ENCODE measurements at regions not wholly inside any gene's neighbourhood (a gene's known extent, or its start where the extent isn't known, plus 50 kb on each side); places are given as distances from the start of the nearest gene placed in this dataset.

DNA sequence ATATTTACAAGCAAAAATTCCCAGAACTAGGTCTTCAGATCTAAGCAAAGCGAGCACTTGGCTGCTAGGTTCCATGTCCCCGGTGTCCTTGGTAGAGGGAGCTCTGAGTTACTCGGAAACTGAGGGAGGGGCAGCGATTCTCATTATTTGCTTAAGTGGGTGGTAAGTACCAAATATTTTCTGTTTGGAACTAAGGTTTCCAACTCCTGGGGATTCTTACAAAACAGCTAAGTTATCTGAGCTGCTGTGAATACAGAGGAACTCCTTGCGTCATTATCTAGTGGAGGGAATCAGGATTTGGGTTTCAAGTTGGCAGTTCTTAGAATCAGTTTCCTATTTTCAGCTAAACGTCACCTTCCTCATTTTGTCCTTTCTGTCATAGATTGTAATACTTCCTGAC is 76.8 kb upstream of the IKZF1 start:
- 74 to 79% (median 75%) methylated on average over 6 of the region's 6 CpGs for WGBS, 3 donors

DNA sequence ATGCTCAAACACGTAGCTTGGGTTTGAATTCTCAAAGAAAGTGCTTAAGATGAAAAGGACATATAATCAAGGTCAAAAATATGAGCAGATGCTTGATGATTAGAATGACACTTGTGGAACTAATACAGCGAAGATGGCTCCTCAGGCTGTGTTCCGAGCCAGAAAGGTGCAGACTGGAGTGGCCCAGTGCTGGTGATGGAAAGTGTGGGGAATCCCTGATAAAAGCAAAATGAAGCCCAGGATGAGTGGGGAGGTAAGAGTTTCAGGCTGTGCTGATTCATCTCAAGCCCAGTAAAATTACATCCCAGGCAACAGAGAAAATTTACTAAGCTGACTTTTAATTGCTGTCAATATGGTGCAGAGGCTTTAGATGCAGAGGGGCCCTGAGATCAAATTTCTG is 77.8 kb upstream of the IKZF1 start:
- no peaks in the 10 kb centered on the region for H3K36me3 ChIP-seq (ENCODE audit: insufficient read depth in 1 of 2, low read depth in 1 of 2)
- H3K9me3 ChIP-seq = peaks cover 11% of the 10 kb centered on the region
- intact Hi-C loops (cut with DNase I) = no loop called here
- H3K4me1 ChIP-seq = no peaks in the 10 kb centered on the region
- no peaks in the 10 kb centered on the region for H3K27me3 ChIP-seq (ENCODE audit: insufficient read depth in 3 of 3, low read length in 2 of 3)
- ATAC-seq (no peak), DNase-seq (no peak)
- no peak overlapping the region for H3K4me3 ChIP-seq
- WGBS, 3 donors = 81 to 85% (median 83%) methylated on average over 3 of the region's 3 CpGs
- TF ChIP-seq, protein P1, sequence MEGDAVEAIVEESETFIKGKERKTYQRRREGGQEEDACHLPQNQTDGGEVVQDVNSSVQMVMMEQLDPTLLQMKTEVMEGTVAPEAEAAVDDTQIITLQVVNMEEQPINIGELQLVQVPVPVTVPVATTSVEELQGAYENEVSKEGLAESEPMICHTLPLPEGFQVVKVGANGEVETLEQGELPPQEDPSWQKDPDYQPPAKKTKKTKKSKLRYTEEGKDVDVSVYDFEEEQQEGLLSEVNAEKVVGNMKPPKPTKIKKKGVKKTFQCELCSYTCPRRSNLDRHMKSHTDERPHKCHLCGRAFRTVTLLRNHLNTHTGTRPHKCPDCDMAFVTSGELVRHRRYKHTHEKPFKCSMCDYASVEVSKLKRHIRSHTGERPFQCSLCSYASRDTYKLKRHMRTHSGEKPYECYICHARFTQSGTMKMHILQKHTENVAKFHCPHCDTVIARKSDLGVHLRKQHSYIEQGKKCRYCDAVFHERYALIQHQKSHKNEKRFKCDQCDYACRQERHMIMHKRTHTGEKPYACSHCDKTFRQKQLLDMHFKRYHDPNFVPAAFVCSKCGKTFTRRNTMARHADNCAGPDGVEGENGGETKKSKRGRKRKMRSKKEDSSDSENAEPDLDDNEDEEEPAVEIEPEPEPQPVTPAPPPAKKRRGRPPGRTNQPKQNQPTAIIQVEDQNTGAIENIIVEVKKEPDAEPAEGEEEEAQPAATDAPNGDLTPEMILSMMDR (IDR thresholded peaks at IDR 0.05) = no peak
- no peak overlapping the region for H3K27ac ChIP-seq

More for the DNA sequence above, 76.8 kb upstream of the IKZF1 start:
- Histone ChIP-seq H3K4me3 (no peak overlapping the region), H3K36me3 (ENCODE audit: insufficient read depth in 1 of 2, low read depth in 1 of 2) (no peaks in the 10 kb centered on the region), H3K9me3 (peaks cover 11% of the 10 kb centered on the region), H3K27me3 (ENCODE audit: insufficient read depth in 3 of 3, low read length in 2 of 3) (no peaks in the 10 kb centered on the region), H3K4me1 (no peaks in the 10 kb centered on the region), H3K27ac (no peak overlapping the region)
- TF ChIP-seq, protein P1 (IDR thresholded peaks at IDR 0.05) = no peak
- DNase-seq (no peak), ATAC-seq (no peak)
- intact Hi-C loops (cut with DNase I) = no loop called here

DNA sequence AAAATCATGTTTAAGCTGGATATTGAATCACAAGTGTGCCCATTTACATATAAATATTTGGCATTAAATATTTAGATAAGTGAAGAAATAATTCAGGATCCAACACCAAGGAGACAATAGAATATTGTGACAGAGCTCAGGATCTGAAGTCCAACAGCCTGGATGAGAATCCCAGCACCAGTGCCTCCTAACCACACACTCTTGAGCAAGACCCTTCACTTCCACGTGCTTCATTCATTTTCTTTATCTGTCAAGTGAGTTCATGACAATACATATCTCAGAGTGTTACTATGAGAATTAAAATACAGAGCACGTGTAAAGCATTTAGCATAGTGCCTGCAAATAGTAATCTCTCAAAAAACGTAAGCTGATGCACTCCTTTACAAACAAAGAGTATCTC is 78.4 kb upstream of the IKZF1 start:
- 66 to 68% (median 66%) methylated on average over 3 of the region's 3 CpGs for WGBS, 3 donors

DNA sequence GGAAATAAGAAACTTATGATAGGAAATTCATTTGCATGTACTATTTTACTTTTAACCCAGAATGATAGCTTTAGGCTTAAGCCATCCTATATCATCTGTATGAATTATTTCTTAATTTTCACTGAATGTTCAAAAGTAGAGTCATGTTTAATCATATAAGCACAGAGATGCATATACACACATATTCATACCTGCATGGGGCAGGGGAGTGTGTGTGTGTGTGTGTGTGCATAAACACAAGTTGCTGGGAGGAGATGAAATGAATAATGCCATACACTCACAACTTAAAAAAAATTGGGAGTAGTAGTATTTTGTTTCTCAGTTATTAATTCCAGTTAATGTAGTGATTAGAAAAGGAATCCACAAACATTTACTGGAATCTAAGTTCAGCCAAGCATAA is 83.1 kb upstream of the IKZF1 start:
- intact Hi-C loops (cut with DNase I) = no loop called here
- no peak for DNase-seq
- Histone ChIP-seq H3K36me3 (ENCODE audit: insufficient read depth in 1 of 2, low read depth in 1 of 2) (no peaks in the 10 kb centered on the region), H3K27me3 (ENCODE audit: insufficient read depth in 3 of 3, low read length in 2 of 3) (no peaks in the 10 kb centered on the region), H3K9me3 (no peaks in the 10 kb centered on the region), H3K27ac (no peak overlapping the region), H3K4me3 (no peak overlapping the region), H3K4me1 (no peaks in the 10 kb centered on the region)
- TF ChIP-seq, protein P1 (IDR thresholded peaks at IDR 0.05) = no peak
- no peak for ATAC-seq

More for the DNA sequence above, 78.4 kb upstream of the IKZF1 start:
- ATAC-seq = no peak
- no peak overlapping the region for H3K4me3 ChIP-seq
- H3K27ac ChIP-seq = no peak overlapping the region
- no peaks in the 10 kb centered on the region for H3K36me3 ChIP-seq (ENCODE audit: insufficient read depth in 1 of 2, low read depth in 1 of 2)
- no peak for DNase-seq
- TF ChIP-seq, protein P1 (IDR thresholded peaks at IDR 0.05) = no peak
- no peaks in the 10 kb centered on the region for H3K27me3 ChIP-seq (ENCODE audit: insufficient read depth in 3 of 3, low read length in 2 of 3)
- H3K9me3 ChIP-seq = peaks cover 11% of the 10 kb centered on the region
- intact Hi-C loops (cut with DNase I) = no loop called here
- H3K4me1 ChIP-seq = no peaks in the 10 kb centered on the region

DNA sequence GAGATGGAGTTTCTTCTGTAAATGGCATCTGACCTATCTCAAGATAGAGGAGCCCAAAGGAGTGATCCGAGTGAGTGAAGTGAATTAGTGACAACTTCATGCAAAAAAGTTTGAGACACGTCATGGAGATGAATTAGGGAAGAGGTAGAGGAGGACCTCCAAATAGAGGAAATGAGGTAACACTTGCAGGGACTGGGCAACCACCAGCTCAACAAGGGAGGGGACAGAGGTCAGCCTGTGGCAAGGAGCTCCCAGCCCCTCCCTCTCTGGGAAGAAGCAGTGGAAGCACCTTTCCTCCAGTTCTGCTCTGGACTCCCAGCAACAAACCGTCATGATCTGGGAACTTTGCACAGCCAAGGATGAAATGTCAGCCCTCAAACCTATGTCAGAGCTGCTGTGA is 83.5 kb upstream of the IKZF1 start:
- no peak for ATAC-seq
- TF ChIP-seq, protein P1 (IDR thresholded peaks at IDR 0.05) = no peak
- 71 to 79% (median 74%) methylated on average over 3 of the region's 3 CpGs for WGBS, 3 donors

More for the DNA sequence above, 83.5 kb upstream of the IKZF1 start:
- Histone ChIP-seq H3K4me3 (no peak overlapping the region), H3K27me3 (ENCODE audit: insufficient read depth in 3 of 3, low read length in 2 of 3) (no peaks in the 10 kb centered on the region), H3K27ac (no peak overlapping the region), H3K9me3 (no peaks in the 10 kb centered on the region), H3K4me1 (no peaks in the 10 kb centered on the region), H3K36me3 (ENCODE audit: insufficient read depth in 1 of 2, low read depth in 1 of 2) (no peaks in the 10 kb centered on the region)
- intact Hi-C loops (cut with DNase I) = no loop called here
- no peak for DNase-seq
